HCT116 (cell line): ENCODE measurements at regions not wholly inside any gene's neighbourhood (a gene's known extent, or its start where the extent isn't known, plus 50 kb on each side); places are given as distances from the start of the nearest gene placed in this dataset.
A peak's percentile ranks its signal among the peaks of the same experiment; 100 is the strongest.

Source experiments
- ATAC-seq: fragments of 200-7000 bp; cut with Tn5 transposase; 2 replicates; pipeline ENCODE4 v1.9.1; 2020; ENCODE audit warnings: mild to moderate bottlenecking, moderate library complexity
- BruUV-seq: library from RNA; stranded (reverse); fragments of 400-500 nt; replicated peaks from 2 replicates; lab custom pipeline; 2021; lab: Mats Ljungman, UMichigan
- CTCF ChIA-PET: fragments of 300-600 bp; sonication (Branson Sonifier 250); formaldehyde crosslinking; loops from one replicate; lab custom pipeline; 2021; ENCODE audit warnings: antibody characterized with exemption; lab: Charles Lee
- POLR2A ChIA-PET: fragments of 300-600, 350-600 bp; sonication (Branson Sonifier 250); formaldehyde crosslinking; loops from one replicate; lab custom pipeline; 2021; ENCODE audit warnings: antibody characterized with exemption; lab: Charles Lee
- RAD21 ChIA-PET, 2 experiments: fragments of 300-600 bp; sonication (Branson Sonifier 250); formaldehyde crosslinking; loops; one replicate each; lab custom pipeline; 2023; ENCODE audit warnings: low total read pairs in 2 of 2; ENCODE audit not compliant: uncharacterized antibody in 2 of 2, unreplicated experiment in 2 of 2, low non-redundant PET in 1 of 2; lab: Charles Lee
- DNase-seq: peaks from one replicate; pipeline ENCODE4 v3.0.0-alpha.2; 2010; ENCODE audit warnings: low read depth, low spot score
- H2AFZ ChIP-seq: fragments of 200-600 bp; shearing (Covaris generic), sonication (generic); 2 replicates; pipeline ENCODE4 v1.6.1; 2017; ENCODE audit warnings: low read depth, mixed run types, mixed read lengths, antibody characterized with exemption, low read length; ENCODE audit not compliant: poor library complexity, severe bottlenecking
- H3K27ac ChIP-seq: 2 replicates; pipeline ENCODE4 v1.5.1; 2012; ENCODE audit warnings: low read depth, low read length
- H3K27me3 ChIP-seq: fragments of 200-600 bp; sonication (generic); 2 replicates; pipeline ENCODE4 v1.6.1; 2016; ENCODE audit warnings: mixed run types, low read length, mixed read lengths; ENCODE audit not compliant: insufficient read depth
- H3K36me3 ChIP-seq, 2 experiments: fragments of 200-500 bp in 1 of 2; fragments of 200-600 bp in 1 of 2; sonication (Bioruptor generic) in 1 of 2; sonication (generic) in 1 of 2; 2 replicates each; pipeline versions ENCODE4 v1.5.1 to v1.6.1; 2014 to 2016; ENCODE audit warnings: low read length in 2 of 2, inconsistent platforms in 1 of 2, mixed read lengths in 1 of 2, mixed run types in 1 of 2; ENCODE audit not compliant: insufficient read depth in 2 of 2, control insufficient read depth in 1 of 2
- H3K4me1 ChIP-seq, 2 experiments: fragments of 200-600 bp in 1 of 2; sonication (generic) in 1 of 2; 2 replicates each; pipeline versions ENCODE4 v1.5.1 to v1.6.1; 2012 to 2017; ENCODE audit warnings: low read length in 2 of 2, inconsistent platforms in 1 of 2, mild to moderate bottlenecking in 1 of 2, mixed read lengths in 1 of 2, mixed run types in 1 of 2, moderate library complexity in 1 of 2; ENCODE audit not compliant: insufficient read depth in 2 of 2, control insufficient read depth in 1 of 2
- H3K4me2 ChIP-seq: fragments of 200-600 bp; sonication (generic); 2 replicates; pipeline ENCODE4 v1.6.1; 2017; ENCODE audit warnings: mixed run types, low read length, mixed read lengths
- H3K4me3 ChIP-seq, 2 experiments: fragments of 200-600 bp in 1 of 2; sonication (generic) in 1 of 2; replicated peaks in 1 of 2; 2 replicates each; pipeline ENCODE4 v1.5.1; 2011 to 2016; ENCODE audit warnings: low read length in 2 of 2, control low read depth in 1 of 2, low read depth in 1 of 2, mild to moderate bottlenecking in 1 of 2, mixed read lengths in 1 of 2, mixed run types in 1 of 2
- H3K79me2 ChIP-seq: fragments of 200-600 bp; sonication (generic); 2 replicates; pipeline ENCODE4 v1.6.1; 2017; ENCODE audit warnings: mild to moderate bottlenecking, mixed run types, low read length, moderate library complexity, mixed read lengths; ENCODE audit not compliant: insufficient read depth
- H3K9ac ChIP-seq: fragments of 200-600 bp; sonication (generic); 2 replicates; pipeline ENCODE4 v1.6.1; 2016; ENCODE audit warnings: low read length, mixed read lengths
- H3K9me2 ChIP-seq: fragments of 200-600 bp; sonication (generic), shearing (Covaris generic); 2 replicates; pipeline ENCODE4 v1.6.1; 2017; ENCODE audit warnings: mixed run types, mild to moderate bottlenecking, moderate library complexity; ENCODE audit not compliant: insufficient read depth
- H3K9me3 ChIP-seq, 2 experiments: fragments of 200-500 bp in 1 of 2; fragments of 200-600 bp in 1 of 2; sonication (Bioruptor generic) in 1 of 2; sonication (generic) in 1 of 2; 2 replicates each; pipeline ENCODE4 v1.6.1; 2014 to 2017; ENCODE audit warnings: low read length in 2 of 2, mixed read lengths in 2 of 2, inconsistent platforms in 1 of 2, low read depth in 1 of 2, mild to moderate bottlenecking in 1 of 2, mixed run types in 1 of 2, moderate library complexity in 1 of 2; ENCODE audit not compliant: control insufficient read depth in 1 of 2, insufficient read depth in 1 of 2
- H4K20me1 ChIP-seq: fragments of 200-600 bp; sonication (generic), shearing (Covaris generic); 2 replicates; pipeline ENCODE4 v1.6.1; 2017; ENCODE audit warnings: mixed run types, mild to moderate bottlenecking, moderate library complexity; ENCODE audit not compliant: insufficient read depth
- CEBPB ChIP-seq: IDR thresholded peaks from 2 replicates; pipeline ENCODE4 v1.6.1; 2012; ENCODE audit warnings: low read depth
- ELF1 ChIP-seq: IDR thresholded peaks from 2 replicates; pipeline ENCODE4 v1.6.1; 2012; ENCODE audit warnings: low read depth, borderline replicate concordance
- JUND ChIP-seq: IDR thresholded peaks from 2 replicates; pipeline ENCODE4 v1.6.1; 2012
- SIN3A ChIP-seq: IDR thresholded peaks from 2 replicates; pipeline ENCODE4 v1.6.1; 2012; ENCODE audit warnings: low read depth
- SP1 ChIP-seq: IDR thresholded peaks from 2 replicates; pipeline ENCODE4 v1.6.1; 2012; ENCODE audit warnings: low read depth
- TCF7L2 ChIP-seq: IDR thresholded peaks from 2 replicates; pipeline ENCODE4 v1.7.0; 2011; ENCODE audit warnings: borderline replicate concordance, inconsistent platforms; ENCODE audit not compliant: insufficient read depth, insufficient read length; ENCODE audit errors: extremely low read depth
- YY1 ChIP-seq: IDR thresholded peaks from 2 replicates; pipeline ENCODE4 v1.6.1; 2011; ENCODE audit warnings: low read length, low read depth, moderate library complexity, mild to moderate bottlenecking; ENCODE audit not compliant: insufficient replicate concordance; ENCODE audit errors: extremely low read depth
- ZFX ChIP-seq: fragments of 450-650 bp; IDR thresholded peaks from 2 replicates; pipeline ENCODE4 v1.6.1; 2017
- ZNF274 ChIP-seq: fragments of 200-500 bp; sonication (Bioruptor generic); IDR thresholded peaks from 2 replicates; pipeline ENCODE4 v1.6.1; 2014; ENCODE audit warnings: mild to moderate bottlenecking, low read depth, low read length, inconsistent platforms
- intact Hi-C: fragments of 100-400 bp; cut with micrococcal nuclease; formaldehyde crosslinking; loops from 2 replicates; pipeline ENCODE4 v1.10.0; 2022
- TF ChIP-seq, protein P1 (sequence below): IDR thresholded peaks from 2 replicates; pipeline ENCODE4 v1.6.1; 2012; ENCODE audit warnings: low read depth

DNA sequence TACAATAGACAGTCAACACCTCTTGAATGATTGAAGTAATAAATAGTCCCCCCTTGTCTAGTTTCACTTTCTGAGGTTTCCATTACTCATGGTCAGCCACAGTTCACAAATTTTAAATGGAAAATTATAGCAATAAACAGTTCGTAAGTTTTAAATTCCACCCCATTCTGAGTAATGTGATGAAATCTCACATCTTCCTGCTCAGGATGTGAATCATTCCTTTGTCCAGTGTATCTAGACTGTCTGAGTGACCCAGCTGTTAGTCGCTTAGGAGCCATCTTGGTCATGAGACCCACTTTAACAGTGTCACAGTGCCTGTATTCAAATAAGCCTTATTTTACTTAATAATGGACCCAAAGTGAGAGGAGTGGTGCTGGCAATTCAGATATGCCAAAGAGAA, 311.6 kb upstream of the PRR16 start:
- Histone ChIP-seq H2AFZ (peak overlapping the region; percentile 91), H3K79me2 (no peaks in the 10 kb centered on the region), H3K27me3 (no peaks in the 10 kb centered on the region), H4K20me1 (no peaks in the 10 kb centered on the region), H3K9me3 (no peaks in the 10 kb centered on the region), H3K9ac (no peak overlapping the region), H3K9me2 (no peaks in the 10 kb centered on the region), H3K36me3 (no peaks in the 10 kb centered on the region), H3K4me2 (no peak overlapping the region), H3K4me3 (no peak overlapping the region), H3K27ac (no peak overlapping the region), H3K4me1 (0 out of 4 replicates have a peak, but pooled peaks cover 0 to 3% of the 10 kb centered on the region in 2 experiments)
- no peak for ATAC-seq
- CTCF ChIA-PET, result no interaction called here
- DNase-seq, result no peak
- intact Hi-C loops, result no loop called here
- TF ChIP-seq TCF7L2, result no peak
- TF ChIP-seq SP1, result 0 out of 2 replicates have a peak, but pooled peaks have one; percentile 6
- POLR2A ChIA-PET, result no interaction called here
- BruUV-seq, result no TSS peak
- RAD21 ChIA-PET, result no interaction called here

GRCh38 chr5:120152931-120153330, 311.2 kb upstream of the PRR16 start:
- POLR2A ChIA-PET, result no interaction called here
- Histone ChIP-seq H3K4me3 (no peak overlapping the region), H2AFZ (peak overlapping the region; percentile 91), H3K79me2 (no peaks in the 10 kb centered on the region), H3K27ac (no peak overlapping the region), H3K4me2 (no peak overlapping the region), H3K4me1 (0 out of 4 replicates have a peak, but pooled peaks cover 0 to 3% of the 10 kb centered on the region in 2 experiments), H3K9me3 (no peaks in the 10 kb centered on the region), H3K27me3 (no peaks in the 10 kb centered on the region), H3K36me3 (no peaks in the 10 kb centered on the region), H3K9me2 (no peaks in the 10 kb centered on the region), H4K20me1 (no peaks in the 10 kb centered on the region), H3K9ac (no peak overlapping the region)
- ATAC-seq (no peak), DNase-seq (no peak)
- intact Hi-C loops, result no loop called here
- TF ChIP-seq ZNF274 (no peak), SP1 (no peak), SIN3A (no peak), YY1 (no peak), ZFX (no peak), JUND (no peak), ELF1 (no peak), CEBPB (no peak)
- TF ChIP-seq, protein P1, sequence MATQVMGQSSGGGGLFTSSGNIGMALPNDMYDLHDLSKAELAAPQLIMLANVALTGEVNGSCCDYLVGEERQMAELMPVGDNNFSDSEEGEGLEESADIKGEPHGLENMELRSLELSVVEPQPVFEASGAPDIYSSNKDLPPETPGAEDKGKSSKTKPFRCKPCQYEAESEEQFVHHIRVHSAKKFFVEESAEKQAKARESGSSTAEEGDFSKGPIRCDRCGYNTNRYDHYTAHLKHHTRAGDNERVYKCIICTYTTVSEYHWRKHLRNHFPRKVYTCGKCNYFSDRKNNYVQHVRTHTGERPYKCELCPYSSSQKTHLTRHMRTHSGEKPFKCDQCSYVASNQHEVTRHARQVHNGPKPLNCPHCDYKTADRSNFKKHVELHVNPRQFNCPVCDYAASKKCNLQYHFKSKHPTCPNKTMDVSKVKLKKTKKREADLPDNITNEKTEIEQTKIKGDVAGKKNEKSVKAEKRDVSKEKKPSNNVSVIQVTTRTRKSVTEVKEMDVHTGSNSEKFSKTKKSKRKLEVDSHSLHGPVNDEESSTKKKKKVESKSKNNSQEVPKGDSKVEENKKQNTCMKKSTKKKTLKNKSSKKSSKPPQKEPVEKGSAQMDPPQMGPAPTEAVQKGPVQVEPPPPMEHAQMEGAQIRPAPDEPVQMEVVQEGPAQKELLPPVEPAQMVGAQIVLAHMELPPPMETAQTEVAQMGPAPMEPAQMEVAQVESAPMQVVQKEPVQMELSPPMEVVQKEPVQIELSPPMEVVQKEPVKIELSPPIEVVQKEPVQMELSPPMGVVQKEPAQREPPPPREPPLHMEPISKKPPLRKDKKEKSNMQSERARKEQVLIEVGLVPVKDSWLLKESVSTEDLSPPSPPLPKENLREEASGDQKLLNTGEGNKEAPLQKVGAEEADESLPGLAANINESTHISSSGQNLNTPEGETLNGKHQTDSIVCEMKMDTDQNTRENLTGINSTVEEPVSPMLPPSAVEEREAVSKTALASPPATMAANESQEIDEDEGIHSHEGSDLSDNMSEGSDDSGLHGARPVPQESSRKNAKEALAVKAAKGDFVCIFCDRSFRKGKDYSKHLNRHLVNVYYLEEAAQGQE, result no peak
- CTCF ChIA-PET, result no interaction called here
- no TSS peak for BruUV-seq
- RAD21 ChIA-PET, result no interaction called here
